ENCODE measurements at regions not wholly inside any gene's neighbourhood (a gene's known extent, or its start where the extent isn't known, plus 50 kb on each side); places are given as distances from the start of the nearest gene placed in this dataset.

DNA sequence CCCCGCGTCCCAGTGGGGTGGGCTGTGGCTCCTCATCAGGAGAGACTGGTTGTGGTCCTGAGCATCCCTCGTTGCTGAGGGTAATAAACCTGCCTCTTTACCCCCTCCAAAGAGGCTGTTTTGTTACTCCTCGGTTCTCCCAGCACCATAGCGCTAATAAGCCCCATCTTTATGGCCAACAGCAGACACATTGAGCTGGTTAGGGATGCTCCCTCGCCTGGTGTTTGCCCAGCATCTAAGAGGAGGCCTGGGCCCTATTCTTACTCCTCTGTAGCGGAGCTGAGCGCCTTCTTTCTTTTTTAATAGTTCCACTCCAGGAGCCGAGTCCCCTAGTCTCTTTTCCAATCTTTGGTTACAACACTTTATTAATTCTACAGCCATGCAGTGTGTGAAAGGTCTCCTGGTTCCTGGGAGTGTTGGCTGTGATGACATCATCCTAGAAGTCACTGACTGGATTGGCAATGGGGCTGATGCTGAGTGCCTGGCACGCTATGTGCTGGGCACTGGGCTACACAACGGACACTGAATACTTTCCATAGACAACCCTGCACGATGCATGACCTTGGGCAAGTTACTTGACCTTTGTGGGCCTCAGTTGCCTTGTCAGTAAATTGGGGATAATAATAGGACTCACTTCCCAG lies 50.6 kb upstream of the CCDC167 start:
- Histone ChIP-seq H3K9me3 (ENCODE audit: control insufficient read depth in 5 of 5, low read length in 5 of 5) (no peaks in the 10 kb centered on the region), H3K36me3 (ENCODE audit: control insufficient read depth in 5 of 5, insufficient read depth in 5 of 5, low read length in 5 of 5) (no peaks in the 10 kb centered on the region), H3K27me3 (ENCODE audit: control insufficient read depth in 5 of 5, insufficient read depth in 4 of 5, low read length in 5 of 5) (peaks cover 0 to 4% (median 0%) of the 10 kb centered on the region in 5 donors), H3K27ac (ENCODE audit: low read depth, low read length) (no peak overlapping the region), H3K4me3 (ENCODE audit: low read depth in 1 of 5, low read length in 5 of 5) (peak overlapping the region in 1 of 5 donors; percentile 35), H3K4me1 (ENCODE audit: control insufficient read depth in 5 of 5, insufficient read depth in 5 of 5, low read length in 5 of 5) (peaks cover 0 to 35% (median 26%) of the 10 kb centered on the region in 5 donors), H3K9ac (ENCODE audit: low read length in 5 of 5) (peak overlapping the region in 1 of 5 donors; percentile 44)

DNA sequence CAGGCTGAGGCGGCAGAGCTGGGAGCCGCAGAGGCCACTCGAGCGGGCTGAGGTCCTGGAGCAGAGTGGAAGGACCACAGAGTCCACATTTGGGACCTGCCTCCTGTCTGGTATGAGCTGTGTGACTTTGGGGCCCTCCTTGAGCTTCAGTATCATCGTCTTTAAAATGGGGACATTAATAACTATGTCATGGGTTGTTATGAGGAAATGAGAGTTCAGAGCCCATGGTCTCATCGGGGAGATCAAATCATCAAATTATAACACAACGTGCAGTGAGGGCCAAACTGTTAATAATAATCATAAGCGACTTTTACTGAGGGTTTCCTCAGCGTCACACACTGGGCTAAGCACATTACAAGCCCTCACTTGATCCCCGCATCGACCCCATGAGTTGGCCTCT lies 49.9 kb upstream of the CCDC167 start:
- H3K27ac ChIP-seq (ENCODE audit: low read depth, low read length): no peak overlapping the region
- H3K4me3 ChIP-seq (ENCODE audit: low read depth in 1 of 5, low read length in 5 of 5): no peak overlapping the region
- peaks cover 0 to 2% (median 0%) of the 10 kb centered on the region in 5 donors for H3K27me3 ChIP-seq (ENCODE audit: control insufficient read depth in 5 of 5, insufficient read depth in 4 of 5, low read length in 5 of 5)
- peaks cover 0 to 35% (median 24%) of the 10 kb centered on the region in 5 donors for H3K4me1 ChIP-seq (ENCODE audit: control insufficient read depth in 5 of 5, insufficient read depth in 5 of 5, low read length in 5 of 5)
- no peaks in the 10 kb centered on the region for H3K36me3 ChIP-seq (ENCODE audit: control insufficient read depth in 5 of 5, insufficient read depth in 5 of 5, low read length in 5 of 5)
- no peak overlapping the region for H3K9ac ChIP-seq (ENCODE audit: low read length in 5 of 5)
- H3K9me3 ChIP-seq (ENCODE audit: control insufficient read depth in 5 of 5, low read length in 5 of 5): no peaks in the 10 kb centered on the region
